Skeletal muscle satellite cell (primary cell): ENCODE measurements at regions not wholly inside any gene's neighbourhood (a gene's known extent, or its start where the extent isn't known, plus 50 kb on each side); places are given as distances from the start of the nearest gene placed in this dataset.

Experiments
- H3K27me3 ChIP-seq: 2 replicates; pipeline ENCODE4 v1.7.0; 2013; ENCODE audit warnings: low read length; ENCODE audit not compliant: control insufficient read depth, insufficient read depth
- H3K36me3 ChIP-seq: 2 replicates; pipeline ENCODE4 v1.7.0; 2013; ENCODE audit warnings: mild to moderate bottlenecking, control low read depth, low read length; ENCODE audit not compliant: insufficient read depth
- H3K4me1 ChIP-seq: 2 replicates; pipeline ENCODE4 v1.7.0; 2013; ENCODE audit warnings: low read length; ENCODE audit not compliant: control insufficient read depth, insufficient read depth
- H3K4me2 ChIP-seq: 2 replicates; pipeline ENCODE4 v1.7.0; 2013; ENCODE audit warnings: mild to moderate bottlenecking, low read length
- H3K4me3 ChIP-seq: 2 replicates; pipeline ENCODE4 v1.7.0; 2013; ENCODE audit warnings: low read length
- H3K9ac ChIP-seq: 2 replicates; pipeline ENCODE4 v1.7.0; 2013; ENCODE audit warnings: mild to moderate bottlenecking, low read depth, low read length, moderate library complexity
- H3K9me3 ChIP-seq: replicated peaks from 2 replicates; pipeline ENCODE4 v1.7.0; 2013; ENCODE audit warnings: mild to moderate bottlenecking, control low read depth, low read length

DNA sequence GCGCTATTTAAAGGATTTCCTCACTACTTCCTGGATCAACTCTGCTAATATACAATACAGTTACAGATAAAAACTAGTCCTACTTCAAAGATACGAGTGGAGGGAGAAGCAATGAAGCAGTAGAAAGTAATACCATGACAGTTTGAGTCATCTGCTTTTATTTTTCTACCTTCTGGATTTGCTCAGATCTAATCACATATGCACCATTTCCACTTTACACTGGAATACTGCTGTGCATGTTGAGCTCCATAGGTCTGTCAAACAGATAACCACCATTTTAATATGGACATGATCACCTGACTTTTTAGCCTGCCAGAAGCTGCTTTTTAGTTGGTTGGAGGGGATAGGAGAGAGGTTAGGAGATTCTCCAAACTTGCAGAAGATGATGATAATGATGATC lies 92.5 kb downstream of the MMUT start:
- Histone ChIP-seq H3K9me3 (no peaks in the 10 kb centered on the region), H3K4me3 (no peak overlapping the region), H3K9ac (no peak overlapping the region), H3K27me3 (no peaks in the 10 kb centered on the region), H3K4me1 (no peaks in the 10 kb centered on the region), H3K4me2 (no peak overlapping the region), H3K36me3 (no peaks in the 10 kb centered on the region)

DNA sequence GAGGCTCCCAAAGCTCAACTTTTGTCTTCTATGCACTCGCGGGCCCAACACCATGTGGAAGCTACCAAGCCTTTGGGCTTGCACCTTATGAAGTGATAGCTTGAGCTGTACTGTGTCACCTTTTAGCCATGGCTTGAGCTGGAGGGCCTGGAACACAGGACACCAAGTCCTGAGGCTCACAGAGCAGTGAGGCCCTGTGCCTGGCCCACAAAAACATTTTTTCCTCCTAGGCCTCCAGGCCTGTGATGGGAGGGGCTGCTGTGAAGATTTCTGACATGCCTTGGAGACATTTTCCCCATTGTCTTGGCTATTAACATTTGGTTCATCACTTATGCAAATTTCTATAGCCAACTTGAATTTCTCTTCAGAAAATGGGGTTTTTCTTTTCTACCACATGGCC lies 96.5 kb downstream of the MMUT start:
- Histone ChIP-seq H3K4me1 (no peaks in the 10 kb centered on the region), H3K27me3 (no peaks in the 10 kb centered on the region), H3K4me2 (no peak overlapping the region), H3K4me3 (no peak overlapping the region), H3K9ac (no peak overlapping the region), H3K9me3 (no peaks in the 10 kb centered on the region), H3K36me3 (no peaks in the 10 kb centered on the region)

DNA sequence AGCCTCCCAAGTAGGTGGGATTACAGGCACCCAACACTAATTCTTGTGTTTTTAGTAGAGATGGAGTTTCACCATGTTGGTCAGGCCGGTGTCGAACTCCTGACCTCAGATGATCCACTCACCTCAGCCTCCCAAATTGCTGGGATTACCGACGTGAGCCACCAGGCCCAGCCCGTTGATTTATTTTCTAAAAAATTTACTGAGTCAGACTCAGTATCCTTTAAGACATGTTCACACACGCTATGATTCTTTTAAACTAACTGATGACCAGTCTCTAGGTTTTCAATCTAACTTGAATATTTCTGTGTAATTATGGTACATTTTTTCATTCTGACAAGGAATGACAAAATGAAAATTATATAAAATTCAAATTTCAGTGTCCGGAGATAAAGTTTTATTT lies 114.5 kb downstream of the MMUT start:
- no peaks in the 10 kb centered on the region for H3K9me3 ChIP-seq
- no peaks in the 10 kb centered on the region for H3K4me1 ChIP-seq
- H3K4me2 ChIP-seq: no peak overlapping the region
- no peak overlapping the region for H3K9ac ChIP-seq
- H3K4me3 ChIP-seq: no peak overlapping the region
- no peaks in the 10 kb centered on the region for H3K27me3 ChIP-seq
- no peaks in the 10 kb centered on the region for H3K36me3 ChIP-seq

- H3K4me1 ChIP-seq: no peaks in the 10 kb centered on the region
- no peaks in the 10 kb centered on the region for H3K9me3 ChIP-seq
- H3K4me2 ChIP-seq: no peak overlapping the region
- H3K27me3 ChIP-seq: no peaks in the 10 kb centered on the region
- no peak overlapping the region for H3K4me3 ChIP-seq
- no peaks in the 10 kb centered on the region for H3K36me3 ChIP-seq
- H3K9ac ChIP-seq: no peak overlapping the region
Measured at GRCh38 chr6:49342410-49342809, 120.6 kb downstream of the MMUT start.

DNA sequence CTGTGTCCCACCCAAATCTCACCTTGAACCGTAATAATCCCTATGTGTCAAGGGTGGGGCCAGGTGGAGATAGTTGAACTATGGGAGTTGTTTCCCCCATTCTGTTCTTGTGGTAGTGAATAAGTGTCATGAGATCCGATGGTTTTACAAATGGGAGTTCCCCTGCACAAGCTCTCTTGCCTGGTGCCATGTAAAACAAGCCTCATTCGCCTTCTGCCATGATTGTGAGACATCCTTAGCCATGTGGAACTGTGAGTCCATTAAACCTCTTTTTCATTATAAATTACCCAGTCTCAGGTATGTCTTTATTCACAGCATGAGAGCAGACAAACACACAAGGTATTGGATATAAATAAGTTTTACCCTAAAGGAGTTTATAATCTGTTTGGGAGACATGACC lies 121.2 kb downstream of the MMUT start:
- no peaks in the 10 kb centered on the region for H3K36me3 ChIP-seq

GRCh38 chr6:49339096-49339495 lies 124.0 kb downstream of the MMUT start:
- Histone ChIP-seq H3K4me1 (no peaks in the 10 kb centered on the region), H3K9me3 (no peaks in the 10 kb centered on the region), H3K36me3 (no peaks in the 10 kb centered on the region), H3K4me2 (no peak overlapping the region), H3K27me3 (no peaks in the 10 kb centered on the region), H3K4me3 (no peak overlapping the region), H3K9ac (no peak overlapping the region)

More for the DNA sequence above, 121.2 kb downstream of the MMUT start:
- Histone ChIP-seq H3K9me3 (no peaks in the 10 kb centered on the region), H3K4me2 (no peak overlapping the region), H3K4me3 (no peak overlapping the region), H3K4me1 (no peaks in the 10 kb centered on the region), H3K9ac (no peak overlapping the region), H3K27me3 (no peaks in the 10 kb centered on the region)

DNA sequence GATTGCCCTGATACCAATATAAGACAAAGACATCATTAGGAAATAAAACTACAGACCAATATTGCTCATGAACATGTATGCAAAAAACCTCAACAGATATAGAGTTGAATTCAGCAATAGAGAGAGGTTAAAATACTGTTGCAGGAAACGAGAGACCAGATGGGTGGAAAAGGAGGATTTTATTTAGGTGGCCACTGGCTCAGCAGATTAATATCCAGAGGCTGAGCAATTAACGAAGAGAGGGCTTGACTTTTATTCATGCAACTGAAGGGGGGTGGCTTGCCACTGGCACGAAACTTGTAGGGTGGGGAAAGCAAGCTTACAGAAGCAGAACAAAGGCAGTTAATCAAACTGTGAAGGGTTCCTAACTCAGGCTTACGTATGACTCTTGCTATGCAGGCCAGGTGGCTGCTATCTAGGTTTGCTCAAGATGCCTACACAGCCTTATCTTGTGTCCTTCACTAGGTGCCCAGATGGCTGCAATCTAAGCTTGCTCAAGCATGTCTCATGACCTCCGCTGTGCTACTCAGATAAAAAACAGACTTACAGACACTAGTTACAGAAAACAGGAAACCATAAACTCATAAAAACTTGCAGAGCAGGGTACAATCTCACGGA lies 126.4 kb downstream of the MMUT start:
- no peaks in the 10 kb centered on the region for H3K9me3 ChIP-seq
- H3K36me3 ChIP-seq: no peaks in the 10 kb centered on the region
- no peak overlapping the region for H3K4me2 ChIP-seq
- H3K9ac ChIP-seq: no peak overlapping the region
- H3K4me1 ChIP-seq: no peaks in the 10 kb centered on the region
- no peaks in the 10 kb centered on the region for H3K27me3 ChIP-seq
- no peak overlapping the region for H3K4me3 ChIP-seq

DNA sequence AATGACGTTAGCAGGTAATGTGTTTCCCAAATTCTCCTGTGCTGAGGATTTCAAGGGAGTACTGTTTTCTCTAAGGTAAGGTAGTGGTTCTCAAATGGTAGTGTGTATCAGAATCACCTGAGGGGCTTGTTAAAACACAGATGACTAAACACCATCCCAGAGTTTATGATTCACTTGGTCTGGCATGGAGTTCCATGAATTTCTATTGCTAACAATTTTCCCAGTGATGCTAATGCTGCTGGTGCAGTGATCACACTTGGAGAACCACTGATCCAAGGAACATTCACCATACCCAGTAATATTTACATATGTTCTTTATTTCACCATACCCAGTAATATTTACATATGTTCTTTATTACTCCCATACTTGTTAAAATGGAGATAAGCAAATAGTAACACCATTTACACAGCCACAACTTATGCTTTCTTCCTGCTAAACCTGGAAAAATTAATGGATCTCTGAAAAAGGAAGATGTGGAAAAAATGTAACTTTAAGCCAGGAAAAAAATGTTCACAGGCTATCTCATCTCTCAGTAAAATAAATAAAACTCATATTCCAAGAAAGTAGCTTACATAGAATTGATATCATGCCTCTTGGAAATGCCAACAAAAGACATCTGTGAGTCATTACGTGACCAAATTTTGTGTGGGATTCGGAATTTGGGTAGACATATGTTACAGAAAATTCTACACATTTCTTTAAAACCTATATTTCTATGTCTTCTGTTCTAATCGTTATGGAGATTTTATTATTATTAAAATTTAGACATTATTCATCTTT lies 129.5 kb downstream of the MMUT start:
- no peak overlapping the region for H3K4me3 ChIP-seq
- no peaks in the 10 kb centered on the region for H3K9me3 ChIP-seq
- no peaks in the 10 kb centered on the region for H3K27me3 ChIP-seq
- H3K36me3 ChIP-seq: no peaks in the 10 kb centered on the region
- no peaks in the 10 kb centered on the region for H3K4me1 ChIP-seq
- H3K4me2 ChIP-seq: no peak overlapping the region
- H3K9ac ChIP-seq: no peak overlapping the region

- Histone ChIP-seq H3K36me3 (no peaks in the 10 kb centered on the region), H3K9me3 (no peaks in the 10 kb centered on the region), H3K4me3 (no peak overlapping the region), H3K27me3 (no peaks in the 10 kb centered on the region), H3K4me2 (no peak overlapping the region), H3K9ac (no peak overlapping the region), H3K4me1 (no peaks in the 10 kb centered on the region)
Measured at GRCh38 chr6:49332781-49333180, 130.3 kb downstream of the MMUT start.

GRCh38 chr6:49329186-49329585 lies 133.9 kb downstream of the MMUT start:
- H3K9ac ChIP-seq: no peak overlapping the region
- no peak overlapping the region for H3K4me3 ChIP-seq
- H3K27me3 ChIP-seq: no peaks in the 10 kb centered on the region
- peaks cover 20% of the 10 kb centered on the region for H3K4me1 ChIP-seq
- H3K4me2 ChIP-seq: no peak overlapping the region
- no peaks in the 10 kb centered on the region for H3K9me3 ChIP-seq
- no peaks in the 10 kb centered on the region for H3K36me3 ChIP-seq

- H3K36me3 ChIP-seq: no peaks in the 10 kb centered on the region
- H3K27me3 ChIP-seq: no peaks in the 10 kb centered on the region
- peaks cover 20% of the 10 kb centered on the region for H3K4me1 ChIP-seq
- H3K9ac ChIP-seq: no peak overlapping the region
- H3K9me3 ChIP-seq: no peaks in the 10 kb centered on the region
- no peak overlapping the region for H3K4me2 ChIP-seq
- H3K4me3 ChIP-seq: no peak overlapping the region
Measured at GRCh38 chr6:49328051-49328744, 134.9 kb downstream of the MMUT start.
